ENCODE measurements at regions not wholly inside any gene's neighbourhood (a gene's known extent, or its start where the extent isn't known, plus 50 kb on each side); places are given as distances from the start of the nearest gene placed in this dataset.

- DNase-seq = no peak
Measured at GRCh38 chr14:46279327-46279726, 372.3 kb downstream of the RPL10L start.

GRCh38 chr14:46259536-46259935, 392.0 kb downstream of the RPL10L start:
- DNase-seq = no peak

- no peak for DNase-seq
Measured at GRCh38 chr14:46256381-46256780, 395.2 kb downstream of the RPL10L start.

- no peak for DNase-seq
Measured at GRCh38 chr14:46250113-46250703, 401.4 kb downstream of the RPL10L start.

- no peak for DNase-seq
Measured at GRCh38 chr14:46248001-46248630, 403.5 kb downstream of the RPL10L start.

GRCh38 chr14:46245276-46245675, 406.3 kb downstream of the RPL10L start:
- DNase-seq = no peak

- DNase-seq = no peak
Measured at GRCh38 chr14:46233786-46234185, 417.8 kb downstream of the RPL10L start.

GRCh38 chr14:46230540-46230939, 421.0 kb downstream of the RPL10L start:
- no peak for DNase-seq

DNA sequence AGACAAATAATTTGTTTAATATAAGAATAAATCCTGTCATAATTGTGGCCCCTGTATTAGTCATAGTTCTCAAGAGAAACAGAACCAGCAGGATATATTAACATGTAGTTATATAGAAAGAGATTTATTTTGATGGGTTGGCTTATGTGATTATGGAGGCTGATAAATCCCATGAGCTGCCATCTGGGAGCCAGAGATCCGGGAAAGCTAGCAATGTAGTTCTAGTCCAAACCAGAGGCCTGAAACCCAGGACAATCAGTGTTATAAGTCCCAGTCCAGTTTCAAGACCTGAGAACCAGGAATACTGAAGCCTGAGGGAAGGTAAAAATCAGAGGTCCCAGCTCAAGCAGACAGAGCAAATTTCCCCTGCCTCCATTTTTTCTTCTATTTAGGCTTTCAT, 435.8 kb downstream of the RPL10L start:
- no peak for DNase-seq

DNA sequence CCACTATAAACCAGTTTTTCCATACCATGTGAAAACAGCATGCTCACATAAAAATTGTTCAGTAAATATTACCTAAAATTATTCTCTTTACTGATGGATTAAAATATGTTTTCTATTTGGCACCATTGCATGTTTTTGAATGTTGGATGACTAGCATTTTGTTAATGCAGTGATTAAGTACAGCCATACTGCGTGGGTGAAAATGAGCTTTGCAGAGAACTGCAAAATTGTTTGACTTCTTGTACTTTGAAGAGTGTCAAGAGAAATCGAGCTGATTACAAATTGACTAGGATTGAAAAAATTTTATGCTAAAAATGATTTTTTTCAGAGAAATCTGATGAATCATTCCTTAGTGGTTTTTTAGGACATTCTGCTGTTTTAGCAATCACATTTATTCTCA, 452.9 kb downstream of the RPL10L start:
- no peak for DNase-seq

- DNase-seq = no peak
Measured at GRCh38 chr14:46197856-46198255, 453.7 kb downstream of the RPL10L start.
